Nephron (organoid): ENCODE measurements at regions not wholly inside any gene's neighbourhood (a gene's known extent, or its start where the extent isn't known, plus 50 kb on each side); places are given as distances from the start of the nearest gene placed in this dataset.

Source experiments
- H3K27ac Mint-ChIP-seq, 3 experiments: 2 replicates each; pipeline ENCODE4 v1.8.0; 2020; ENCODE audit warnings: mixed read lengths in 3 of 3, mild to moderate bottlenecking in 2 of 3, moderate library complexity in 1 of 3
- H3K27me3 Mint-ChIP-seq: 2 replicates; pipeline ENCODE4 v1.8.0; 2021; ENCODE audit warnings: low read depth, mild to moderate bottlenecking, moderate library complexity, mixed read lengths
- H3K36me3 Mint-ChIP-seq: 2 replicates; pipeline ENCODE4 v1.8.0; 2020; ENCODE audit warnings: low read depth, mixed read lengths
- H3K4me1 Mint-ChIP-seq: 2 replicates; pipeline ENCODE4 v1.8.0; 2020; ENCODE audit warnings: mixed read lengths
- H3K4me3 Mint-ChIP-seq, 3 experiments: 2 replicates each; pipeline ENCODE4 v1.8.0; 2020; ENCODE audit warnings: mild to moderate bottlenecking in 3 of 3, mixed read lengths in 3 of 3, moderate library complexity in 2 of 3
- H3K9me3 Mint-ChIP-seq: 2 replicates; pipeline ENCODE4 v1.8.0; 2020; ENCODE audit warnings: mixed read lengths
- TF ChIP-seq, protein P1 (sequence below), 3 experiments: fragments of 200-600 bp; sonication (generic); IDR thresholded peaks; one replicate each; pipeline ENCODE4 v1.5.0; 2021; ENCODE audit warnings: antibody characterized with exemption in 3 of 3; ENCODE audit not compliant: unreplicated experiment in 3 of 3

DNA sequence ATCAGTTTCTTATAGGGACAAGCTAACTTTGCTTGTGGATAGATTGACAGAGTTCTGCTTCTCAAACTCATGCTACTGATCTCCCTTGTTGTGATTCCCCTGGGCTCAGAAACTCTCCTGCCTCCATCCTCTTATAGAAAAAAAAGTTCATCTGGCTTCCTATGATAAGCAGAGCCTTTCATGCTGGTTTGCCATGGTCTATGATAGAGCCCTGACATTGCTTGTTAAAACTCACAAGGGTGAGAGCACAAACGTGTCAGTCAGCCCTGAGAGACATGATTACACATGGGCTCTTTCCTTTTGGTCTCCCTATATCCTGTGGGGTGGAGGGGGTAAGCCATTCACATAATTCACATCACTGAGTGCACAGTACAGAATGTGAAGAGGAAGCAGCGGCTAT lies 121.8 kb downstream of the TDRD15 start:
- H3K27me3 Mint-ChIP-seq, result no peaks in the 10 kb centered on the region
- no peaks in the 10 kb centered on the region for H3K4me1 Mint-ChIP-seq
- H3K27ac Mint-ChIP-seq, result no peak overlapping the region
- TF ChIP-seq, protein P1, sequence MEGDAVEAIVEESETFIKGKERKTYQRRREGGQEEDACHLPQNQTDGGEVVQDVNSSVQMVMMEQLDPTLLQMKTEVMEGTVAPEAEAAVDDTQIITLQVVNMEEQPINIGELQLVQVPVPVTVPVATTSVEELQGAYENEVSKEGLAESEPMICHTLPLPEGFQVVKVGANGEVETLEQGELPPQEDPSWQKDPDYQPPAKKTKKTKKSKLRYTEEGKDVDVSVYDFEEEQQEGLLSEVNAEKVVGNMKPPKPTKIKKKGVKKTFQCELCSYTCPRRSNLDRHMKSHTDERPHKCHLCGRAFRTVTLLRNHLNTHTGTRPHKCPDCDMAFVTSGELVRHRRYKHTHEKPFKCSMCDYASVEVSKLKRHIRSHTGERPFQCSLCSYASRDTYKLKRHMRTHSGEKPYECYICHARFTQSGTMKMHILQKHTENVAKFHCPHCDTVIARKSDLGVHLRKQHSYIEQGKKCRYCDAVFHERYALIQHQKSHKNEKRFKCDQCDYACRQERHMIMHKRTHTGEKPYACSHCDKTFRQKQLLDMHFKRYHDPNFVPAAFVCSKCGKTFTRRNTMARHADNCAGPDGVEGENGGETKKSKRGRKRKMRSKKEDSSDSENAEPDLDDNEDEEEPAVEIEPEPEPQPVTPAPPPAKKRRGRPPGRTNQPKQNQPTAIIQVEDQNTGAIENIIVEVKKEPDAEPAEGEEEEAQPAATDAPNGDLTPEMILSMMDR (IDR thresholded peaks at IDR 0.05; ENCODE audit: unreplicated experiment in 3 of 3), result no peak
- no peaks in the 10 kb centered on the region for H3K36me3 Mint-ChIP-seq
- H3K9me3 Mint-ChIP-seq, result peaks cover 7% of the 10 kb centered on the region
- no peak overlapping the region for H3K4me3 Mint-ChIP-seq

DNA sequence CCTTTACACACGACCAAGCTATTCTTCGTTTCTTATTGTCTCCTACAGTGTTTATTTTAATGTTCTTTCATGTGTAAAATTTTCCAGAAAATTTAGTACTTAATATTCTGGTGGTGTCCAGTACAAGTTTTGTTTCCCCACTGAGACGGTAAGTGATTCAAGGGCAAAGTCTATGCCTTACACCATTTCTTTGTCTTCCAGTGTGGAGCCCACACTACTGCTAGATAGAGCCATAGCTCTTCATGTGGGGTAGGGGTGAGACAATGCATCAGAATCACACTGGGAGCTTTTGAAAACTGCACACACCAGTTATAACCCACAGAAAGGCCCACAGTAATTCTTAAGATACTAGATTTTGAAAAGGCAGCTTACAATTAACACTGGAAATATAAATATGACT lies 125.6 kb downstream of the TDRD15 start:
- Mint-ChIP-seq H3K27ac (peak overlapping the region in 1 of 3 experiments; percentile 47), H3K4me3 (no peak overlapping the region), H3K4me1 (no peaks in the 10 kb centered on the region), H3K9me3 (no peaks in the 10 kb centered on the region), H3K36me3 (no peaks in the 10 kb centered on the region), H3K27me3 (no peaks in the 10 kb centered on the region)
- TF ChIP-seq, protein P1 (IDR thresholded peaks at IDR 0.05; ENCODE audit: unreplicated experiment in 3 of 3), result no peak

DNA sequence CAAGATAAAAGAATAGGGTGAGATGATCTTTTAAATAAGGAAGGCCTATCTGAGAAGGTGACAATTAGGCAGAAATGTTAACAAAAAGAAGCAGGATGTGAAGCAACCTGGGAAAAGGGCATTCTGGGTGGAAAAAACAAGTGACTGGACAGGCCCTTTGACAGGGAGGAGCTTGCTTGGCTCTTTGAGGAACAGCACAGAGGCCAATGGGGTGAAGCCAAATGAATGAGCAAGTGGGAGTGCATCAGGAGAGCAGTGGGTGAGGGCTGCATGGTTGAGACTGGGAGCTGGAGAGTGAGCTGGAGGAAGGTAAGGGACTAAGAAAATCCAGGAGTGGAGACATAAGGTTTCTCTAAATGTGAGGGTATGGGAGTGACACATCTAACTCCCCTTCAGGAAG lies 126.9 kb downstream of the TDRD15 start:
- Mint-ChIP-seq H3K4me3 (no peak overlapping the region), H3K4me1 (no peaks in the 10 kb centered on the region), H3K27ac (no peak overlapping the region), H3K9me3 (no peaks in the 10 kb centered on the region), H3K36me3 (no peaks in the 10 kb centered on the region), H3K27me3 (no peaks in the 10 kb centered on the region)
- TF ChIP-seq, protein P1 (IDR thresholded peaks at IDR 0.05; ENCODE audit: unreplicated experiment in 3 of 3), result no peak

DNA sequence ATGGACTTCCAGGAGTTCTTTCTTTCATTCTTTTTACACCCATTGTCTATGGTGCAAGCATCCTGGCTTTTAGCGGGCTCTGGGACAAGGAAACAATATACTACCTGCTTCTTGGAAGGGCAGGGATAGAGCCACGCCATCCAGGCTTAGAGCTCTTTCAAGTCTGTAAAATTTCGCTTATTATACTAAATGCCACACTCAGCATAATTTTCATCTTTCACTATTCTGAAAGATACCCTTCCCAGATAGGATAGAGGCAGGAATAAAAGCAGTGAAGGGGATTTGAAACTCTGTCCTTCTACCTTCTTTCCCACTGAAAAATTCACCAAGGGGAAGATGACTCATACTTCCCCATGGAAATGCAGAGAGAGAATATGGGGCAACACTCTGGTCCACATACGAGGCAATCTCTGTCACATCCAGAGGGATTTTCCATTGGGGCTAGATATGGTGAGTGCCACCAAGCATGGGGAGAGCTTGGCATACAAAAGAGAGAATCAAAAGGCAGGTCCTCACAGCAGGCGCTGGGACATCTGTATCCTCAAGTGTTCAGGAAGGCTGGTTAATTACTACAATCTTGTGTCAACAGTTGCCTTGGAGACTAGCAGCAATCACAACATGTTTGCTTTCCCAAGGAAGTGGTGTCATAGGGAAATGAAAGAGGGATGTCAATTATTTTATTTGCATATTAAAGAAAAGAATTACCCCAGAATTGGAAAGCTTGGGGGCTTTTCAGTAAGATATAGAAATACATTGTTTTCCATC lies 127.6 kb downstream of the TDRD15 start:
- Mint-ChIP-seq H3K9me3 (no peaks in the 10 kb centered on the region), H3K27ac (no peak overlapping the region), H3K27me3 (no peaks in the 10 kb centered on the region), H3K36me3 (no peaks in the 10 kb centered on the region), H3K4me1 (no peaks in the 10 kb centered on the region), H3K4me3 (no peak overlapping the region)
- TF ChIP-seq, protein P1 (IDR thresholded peaks at IDR 0.05; ENCODE audit: unreplicated experiment in 3 of 3), result no peak

DNA sequence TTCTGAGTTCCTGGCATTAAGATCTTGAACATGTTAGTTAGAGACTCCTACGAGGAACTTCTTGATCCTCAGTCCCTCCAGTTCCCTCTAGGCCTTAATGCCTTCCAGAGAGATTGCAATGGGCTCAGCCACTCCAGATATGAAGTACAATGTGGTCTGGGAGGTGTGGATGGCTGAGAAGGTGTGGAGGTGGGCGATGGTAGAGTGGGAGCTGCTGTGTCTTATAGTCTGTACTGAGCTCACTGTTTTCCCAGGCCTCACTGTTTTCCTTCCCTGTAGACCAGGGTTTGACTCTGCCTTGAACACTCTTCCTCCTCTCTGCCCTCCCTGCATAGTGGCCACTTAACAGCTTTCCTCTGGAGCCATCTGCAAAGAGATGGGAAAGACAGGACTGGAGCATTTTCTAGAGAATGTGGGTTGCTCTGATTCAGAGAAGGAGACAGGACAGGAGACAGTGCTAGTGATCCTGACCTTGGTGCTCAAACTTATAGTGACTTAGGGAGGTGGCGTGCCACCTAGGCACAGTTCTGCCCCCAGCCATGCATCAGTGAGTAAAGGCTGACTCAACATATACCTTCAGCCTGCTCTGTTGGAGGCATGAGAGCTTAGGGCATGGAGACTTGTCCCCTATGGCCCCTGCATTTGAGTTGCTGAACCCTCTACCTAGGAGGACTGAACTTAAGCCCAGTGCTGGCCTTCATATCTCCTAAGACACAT lies 129.7 kb downstream of the TDRD15 start:
- no peak overlapping the region for H3K27ac Mint-ChIP-seq
- no peaks in the 10 kb centered on the region for H3K36me3 Mint-ChIP-seq
- TF ChIP-seq, protein P1 (IDR thresholded peaks at IDR 0.05; ENCODE audit: unreplicated experiment in 3 of 3), result no peak
- peaks cover 6% of the 10 kb centered on the region for H3K27me3 Mint-ChIP-seq
- H3K4me1 Mint-ChIP-seq, result peaks cover 16% of the 10 kb centered on the region
- H3K9me3 Mint-ChIP-seq, result no peaks in the 10 kb centered on the region
- no peak overlapping the region for H3K4me3 Mint-ChIP-seq
